Activated B cell treated with CpG ODN at 0.5 μM for 24 hours (primary cell): ENCODE measurements at regions not wholly inside any gene's neighbourhood (a gene's known extent, or its start where the extent isn't known, plus 50 kb on each side); places are given as distances from the start of the nearest gene placed in this dataset.

Experiments used
- ATAC-seq: fragments of 200-7000 bp; cut with Tn5 transposase; one replicate; pipeline ENCODE4 v1.10.0; 2021; ENCODE audit warnings: low read depth, mild to moderate bottlenecking, moderate library complexity
- CTCF ChIA-PET: fragments of 350-600 bp; sonication (Branson Sonifier 250); formaldehyde crosslinking; loops from one replicate; lab custom pipeline; 2021; ENCODE audit warnings: antibody characterized with exemption; lab: Charles Lee
- POLR2A ChIA-PET: fragments of 350-600 bp; sonication (Branson Sonifier 250); formaldehyde crosslinking; loops from one replicate; lab custom pipeline; 2021; ENCODE audit warnings: antibody characterized with exemption; lab: Charles Lee
- DNase-seq: peaks from one replicate; pipeline ENCODE4 v3.0.0; 2022
- H3K27ac Mint-ChIP-seq: one replicate; pipeline ENCODE4 v1.8.0; 2020; ENCODE audit warnings: mixed read lengths
- H3K27me3 Mint-ChIP-seq: one replicate; pipeline ENCODE4 v1.8.0; 2021; ENCODE audit warnings: mixed read lengths
- H3K36me3 Mint-ChIP-seq: one replicate; pipeline ENCODE4 v1.8.0; 2021; ENCODE audit warnings: low read depth, mixed read lengths
- H3K4me1 Mint-ChIP-seq: one replicate; pipeline ENCODE4 v1.8.0; 2021; ENCODE audit warnings: mixed read lengths
- H3K4me3 Mint-ChIP-seq: one replicate; pipeline ENCODE4 v1.8.0; 2020; ENCODE audit warnings: mild to moderate bottlenecking, mixed read lengths
- H3K9me3 Mint-ChIP-seq: one replicate; pipeline ENCODE4 v1.8.0; 2020; ENCODE audit warnings: mixed read lengths
- CTCF ChIP-seq: fragments of 200-600 bp; IDR thresholded peaks from one replicate; pipeline ENCODE4 v1.8.0; 2022; ENCODE audit warnings: antibody characterized with exemption, mild to moderate bottlenecking
- intact Hi-C: fragments of 100-400 bp; cut with micrococcal nuclease; formaldehyde crosslinking; loops from one replicate; pipeline ENCODE4 v1.15.1; 2024

DNA sequence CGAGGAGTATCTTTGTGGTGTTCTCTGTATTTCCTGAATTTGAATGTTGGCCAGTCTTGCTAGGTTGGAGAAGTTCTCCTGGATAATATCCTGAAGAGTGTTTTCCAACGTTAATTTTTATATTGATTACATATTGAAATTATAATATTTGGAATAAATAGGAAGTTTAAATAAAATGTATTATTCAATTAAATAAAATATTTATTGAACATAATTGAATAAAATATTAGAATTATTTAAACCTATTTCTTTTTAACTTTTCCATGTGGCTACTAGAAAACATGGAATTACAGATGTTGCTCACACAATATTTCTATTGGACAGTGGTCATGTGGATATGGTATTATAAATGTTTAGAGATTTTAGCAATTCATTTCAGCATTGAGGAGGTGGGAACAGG is 170.8 kb upstream of the FST start:
- ATAC-seq (no peak), DNase-seq (no peak)
- ChIA-PET POLR2A (no interaction called here), CTCF (no interaction called here)
- H3K27me3 Mint-ChIP-seq, result no peaks in the 10 kb centered on the region
- intact Hi-C loops, result no loop called here
- H3K9me3 Mint-ChIP-seq, result no peaks in the 10 kb centered on the region
- no peaks in the 10 kb centered on the region for H3K36me3 Mint-ChIP-seq
- H3K4me3 Mint-ChIP-seq, result no peak overlapping the region
- no peak for TF ChIP-seq CTCF
- H3K4me1 Mint-ChIP-seq, result no peaks in the 10 kb centered on the region
- no peak overlapping the region for H3K27ac Mint-ChIP-seq

GRCh38 chr5:53311681-53312080 is 168.7 kb upstream of the FST start:
- ATAC-seq (no peak), DNase-seq (no peak)
- TF ChIP-seq CTCF, result no peak
- Mint-ChIP-seq H3K4me1 (no peaks in the 10 kb centered on the region), H3K9me3 (peaks cover 5% of the 10 kb centered on the region), H3K36me3 (no peaks in the 10 kb centered on the region), H3K27me3 (no peaks in the 10 kb centered on the region), H3K27ac (no peak overlapping the region), H3K4me3 (no peak overlapping the region)
- ChIA-PET CTCF (no interaction called here), POLR2A (no interaction called here)
- intact Hi-C loops, result no loop called here

GRCh38 chr5:53313145-53313544 is 167.3 kb upstream of the FST start:
- no peak overlapping the region for H3K27ac Mint-ChIP-seq
- CTCF ChIA-PET, result no interaction called here
- no peaks in the 10 kb centered on the region for H3K4me1 Mint-ChIP-seq
- H3K27me3 Mint-ChIP-seq, result no peaks in the 10 kb centered on the region
- H3K9me3 Mint-ChIP-seq, result peaks cover 5% of the 10 kb centered on the region
- ATAC-seq, result no peak
- intact Hi-C loops, result no loop called here
- no peak for TF ChIP-seq CTCF
- POLR2A ChIA-PET, result no interaction called here
- H3K4me3 Mint-ChIP-seq, result no peak overlapping the region
- DNase-seq, result no peak
- no peaks in the 10 kb centered on the region for H3K36me3 Mint-ChIP-seq

DNA sequence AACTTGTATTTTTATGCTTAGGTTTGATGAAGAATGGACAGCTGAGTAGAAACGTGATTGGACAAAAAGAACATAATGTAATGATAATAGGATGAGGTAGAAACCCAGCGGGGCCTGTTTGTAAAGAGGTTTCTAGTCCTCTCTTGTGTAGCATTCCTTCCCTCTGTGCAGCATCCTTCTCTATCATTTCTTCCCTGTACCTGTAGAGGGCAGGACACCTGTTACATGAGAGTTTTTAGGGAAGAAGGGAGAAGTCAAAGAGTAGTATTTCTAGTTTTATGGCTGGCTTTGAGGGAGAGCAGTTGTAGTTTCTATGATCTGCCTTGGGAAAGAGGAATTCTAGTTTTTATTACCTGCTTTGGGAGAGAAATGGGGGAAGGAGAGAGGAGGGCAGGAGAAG is 162.1 kb upstream of the FST start:
- no peak overlapping the region for H3K4me3 Mint-ChIP-seq
- intact Hi-C loops, result no loop called here
- DNase-seq, result no peak
- no peak overlapping the region for H3K27ac Mint-ChIP-seq
- POLR2A ChIA-PET, result no interaction called here
- no peak for ATAC-seq
- CTCF ChIA-PET, result no interaction called here
- H3K9me3 Mint-ChIP-seq, result peaks cover 5% of the 10 kb centered on the region
- no peaks in the 10 kb centered on the region for H3K36me3 Mint-ChIP-seq
- TF ChIP-seq CTCF, result no peak
- no peaks in the 10 kb centered on the region for H3K4me1 Mint-ChIP-seq
- peaks cover 2% of the 10 kb centered on the region for H3K27me3 Mint-ChIP-seq

GRCh38 chr5:53319315-53319714 is 161.1 kb upstream of the FST start:
- ChIA-PET CTCF (no interaction called here), POLR2A (no interaction called here)
- Mint-ChIP-seq H3K27me3 (peaks cover 2% of the 10 kb centered on the region), H3K4me1 (no peaks in the 10 kb centered on the region), H3K36me3 (no peaks in the 10 kb centered on the region), H3K4me3 (no peak overlapping the region), H3K9me3 (peaks cover 5% of the 10 kb centered on the region), H3K27ac (no peak overlapping the region)
- TF ChIP-seq CTCF, result no peak
- DNase-seq, result no peak
- intact Hi-C loops, result no loop called here
- ATAC-seq, result no peak
